Right ventricle myocardium inferior (tissue), 1 donor: ENCODE measurements at regions not wholly inside any gene's neighbourhood (a gene's known extent, or its start where the extent isn't known, plus 50 kb on each side); places are given as distances from the start of the nearest gene placed in this dataset.
"Not testable (repeated sequence)": the region's sequence is repeated elsewhere in the genome, so short reads cannot be mapped to it uniquely, and the experiment has no call there.

Experiments used
- ATAC-seq: fragments of 200-7000 bp; cut with Tn5 transposase; one replicate; pipeline ENCODE4 v1.9.1; 2020; ENCODE audit warnings: mild to moderate bottlenecking, moderate library complexity
- DNase-seq: peaks from one replicate; pipeline ENCODE4 v3.0.0; 2021; ENCODE audit errors: missing footprints
- intact Hi-C: fragments of 100-400 bp; cut with DNase I; formaldehyde crosslinking; loops from one replicate; pipeline ENCODE4 v1.11.0; 2022
- donor health status: DM: no; HTN: yes; CAD: no; lungs with severe emphysema.

DNA sequence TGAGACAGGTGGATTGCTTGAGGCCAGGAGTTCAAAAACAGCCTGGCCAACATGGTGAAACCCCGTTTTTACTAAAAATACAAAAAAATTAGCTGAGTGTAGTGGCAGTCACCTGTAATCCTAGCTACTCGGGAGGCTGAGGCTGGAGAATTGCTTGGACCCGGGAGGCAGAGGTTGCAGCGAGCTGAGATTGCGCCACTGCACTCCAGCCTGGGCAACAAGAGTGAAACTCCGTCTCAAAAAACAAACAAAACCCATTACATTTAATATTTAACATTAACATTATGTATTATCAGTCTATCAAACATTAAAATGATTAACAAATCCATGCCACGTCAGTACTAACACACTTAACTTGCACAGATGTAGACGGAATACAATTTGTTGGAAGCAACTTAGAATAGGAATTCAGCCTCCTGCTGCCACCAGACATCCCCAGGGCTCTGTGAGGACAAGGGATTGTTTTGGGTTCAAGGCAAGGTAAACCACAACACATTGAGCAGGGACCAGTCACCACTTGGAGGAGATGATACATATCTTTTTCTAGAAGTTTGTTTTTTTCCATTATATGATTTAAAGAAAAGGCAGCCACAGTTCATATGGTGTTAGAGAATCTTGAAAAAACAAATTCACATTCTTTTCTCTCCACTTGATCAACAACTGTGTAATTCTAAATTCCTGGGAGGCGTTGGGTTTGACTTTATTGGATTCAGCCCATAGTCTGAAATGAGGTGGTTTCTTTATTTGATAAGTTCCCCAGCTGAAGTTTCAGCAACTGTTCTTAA lies 104.1 kb upstream of the BASP1 start:
- intact Hi-C loops: no loop called here
- no peak for DNase-seq
- ATAC-seq: no peak

DNA sequence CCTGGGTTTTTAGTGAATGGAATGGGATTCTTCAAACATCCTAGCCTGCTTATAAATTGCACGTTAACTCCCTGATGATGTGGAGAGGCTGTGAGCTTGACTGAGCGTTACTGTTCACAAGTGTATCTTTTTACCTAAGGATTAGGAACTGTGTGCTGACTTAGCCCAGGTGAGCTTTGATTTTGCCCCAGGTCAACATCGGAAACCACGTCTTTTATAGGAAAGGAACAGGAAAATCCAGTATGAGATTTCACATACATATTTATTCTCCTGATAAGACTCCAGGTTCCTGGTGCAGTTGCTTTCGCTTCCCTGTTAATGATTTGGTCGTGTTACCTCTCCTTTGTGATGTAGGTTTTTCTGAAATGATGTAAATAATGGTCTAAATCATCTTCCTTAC lies 103.2 kb upstream of the BASP1 start:
- ATAC-seq: no peak
- intact Hi-C loops: no loop called here
- no peak for DNase-seq

DNA sequence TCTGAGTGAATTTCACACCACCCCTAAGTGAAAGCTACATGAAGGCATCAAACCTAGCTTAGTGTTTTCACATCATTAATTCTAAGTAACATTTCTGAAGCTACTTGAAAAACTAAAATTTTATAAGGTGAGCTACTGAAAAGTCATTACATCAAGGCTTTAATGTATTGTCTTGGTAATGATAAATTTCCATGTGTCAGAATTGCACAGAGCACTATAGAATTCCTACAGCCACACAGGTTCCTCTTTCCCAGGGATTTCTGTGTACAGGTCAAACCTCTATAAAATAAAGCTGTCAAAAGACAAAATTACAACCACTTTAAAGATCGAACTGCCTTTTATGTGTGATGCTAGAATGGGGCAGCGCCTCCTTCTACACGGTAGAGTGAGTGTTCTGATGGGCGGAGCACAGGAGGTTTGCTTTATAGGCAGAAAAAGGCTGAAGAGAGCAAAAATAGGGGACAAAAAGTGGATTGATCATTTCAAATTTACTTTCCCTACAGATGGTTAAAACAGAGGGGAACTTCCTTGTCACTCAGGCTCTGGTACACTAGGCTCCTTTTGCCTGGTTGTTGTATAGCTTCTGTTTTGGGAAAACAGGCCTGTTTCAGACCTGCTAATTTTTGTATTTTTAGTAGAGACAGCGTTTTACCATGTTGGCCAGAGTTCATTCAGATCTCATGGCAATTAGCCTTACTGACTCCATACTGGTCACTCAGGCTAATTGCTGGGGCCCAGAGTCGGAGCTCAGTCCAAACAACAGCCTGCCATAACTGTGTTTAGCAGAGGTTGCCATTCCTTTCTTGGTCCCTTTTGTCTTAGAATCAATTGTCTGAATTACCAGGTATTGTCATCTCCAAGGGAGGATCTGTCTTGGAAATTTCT lies 102.5 kb upstream of the BASP1 start:
- ATAC-seq (no peak), DNase-seq (no peak)
- intact Hi-C loops: no loop called here

DNA sequence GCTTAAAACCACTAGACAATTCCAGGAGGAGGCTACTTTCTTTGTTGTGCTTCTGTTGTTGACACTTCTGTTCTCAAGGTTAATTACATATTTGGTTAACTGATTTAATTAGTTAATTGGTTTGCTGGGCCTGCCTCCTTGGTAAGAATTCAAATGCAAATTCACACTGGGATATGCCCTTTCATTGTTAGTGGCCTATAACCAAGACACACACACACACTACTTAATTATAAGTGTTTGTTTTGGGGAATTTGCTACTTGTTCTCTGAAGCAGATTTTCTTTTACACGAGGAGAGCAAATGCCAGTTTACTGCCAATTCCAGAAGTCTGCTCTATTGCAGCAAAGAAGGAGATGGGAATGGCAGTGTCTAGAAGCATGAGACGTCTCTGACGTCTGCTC lies 101.6 kb upstream of the BASP1 start:
- no peak for DNase-seq
- intact Hi-C loops: no loop called here
- no peak for ATAC-seq

DNA sequence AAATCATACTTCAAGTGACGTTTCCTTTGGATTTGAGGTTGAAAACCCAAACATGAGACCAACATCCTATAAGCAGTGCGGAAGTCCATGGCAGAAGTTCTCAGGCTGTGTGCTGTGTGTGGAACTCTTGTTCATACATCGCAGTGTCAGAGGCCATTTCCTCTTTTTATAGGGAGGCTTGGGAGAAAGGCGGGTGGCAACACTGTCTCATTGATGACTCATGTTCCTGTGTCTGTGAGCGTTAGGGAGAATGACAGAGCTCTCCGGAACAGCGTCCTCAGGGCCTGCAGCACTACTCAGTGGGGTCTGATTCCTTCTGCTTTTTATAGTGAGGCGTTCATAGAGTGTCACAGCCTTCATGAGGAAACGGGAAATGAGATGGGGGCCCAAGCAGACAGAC lies 98.8 kb upstream of the BASP1 start:
- peak; percentile 81 for DNase-seq
- intact Hi-C loops: no loop called here

DNA sequence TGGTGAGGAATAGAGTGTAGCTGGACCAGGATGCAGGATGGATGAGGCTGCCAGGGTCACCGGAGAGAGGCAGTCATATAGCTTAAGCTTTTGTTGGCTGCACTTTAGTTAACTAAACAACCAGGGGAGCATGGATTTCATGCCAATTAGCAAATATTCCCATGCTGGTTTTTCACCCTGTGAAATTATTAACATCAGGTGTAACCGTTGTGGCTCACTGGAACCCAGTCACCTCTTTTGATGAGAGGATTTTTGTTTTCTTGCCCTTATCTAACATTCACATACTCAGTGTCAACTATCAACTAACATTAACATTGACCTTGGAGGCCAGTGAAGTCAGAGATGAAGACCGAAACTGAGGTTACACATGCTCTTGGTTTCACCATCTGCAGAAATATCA lies 97.2 kb upstream of the BASP1 start:
- intact Hi-C loops: loop anchor here (5.0 kb wide), 1 partner anchor 38 kb away; no protein-coding TSS in a partner anchor
- no peak for DNase-seq
- ATAC-seq: no peak

More for the DNA sequence above, 98.8 kb upstream of the BASP1 start:
- ATAC-seq: peak; percentile 87

DNA sequence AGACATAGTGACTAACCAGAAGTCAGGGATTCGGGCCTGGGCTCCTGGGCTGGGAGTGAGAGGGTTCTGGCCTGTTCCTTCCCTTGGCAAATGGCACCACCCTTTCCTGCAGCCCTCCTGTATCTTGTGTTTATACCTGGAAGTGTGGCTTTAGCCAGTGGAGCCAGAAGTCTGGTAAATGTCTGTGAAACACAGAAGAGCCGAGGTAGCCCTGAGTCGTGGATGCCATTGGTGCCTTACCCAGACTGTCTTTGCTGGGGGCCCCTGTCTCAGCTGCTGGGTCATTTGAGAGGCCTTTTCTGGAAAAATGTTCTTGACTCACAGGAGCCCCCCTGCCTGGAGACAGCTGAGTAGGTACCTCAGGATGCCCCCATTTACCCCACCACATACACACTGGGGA lies 95.7 kb upstream of the BASP1 start:
- intact Hi-C loops: loop anchor here (5.0 kb wide), 1 partner anchor 39 kb away; no protein-coding TSS in a partner anchor
- ATAC-seq: no peak
- no peak for DNase-seq

DNA sequence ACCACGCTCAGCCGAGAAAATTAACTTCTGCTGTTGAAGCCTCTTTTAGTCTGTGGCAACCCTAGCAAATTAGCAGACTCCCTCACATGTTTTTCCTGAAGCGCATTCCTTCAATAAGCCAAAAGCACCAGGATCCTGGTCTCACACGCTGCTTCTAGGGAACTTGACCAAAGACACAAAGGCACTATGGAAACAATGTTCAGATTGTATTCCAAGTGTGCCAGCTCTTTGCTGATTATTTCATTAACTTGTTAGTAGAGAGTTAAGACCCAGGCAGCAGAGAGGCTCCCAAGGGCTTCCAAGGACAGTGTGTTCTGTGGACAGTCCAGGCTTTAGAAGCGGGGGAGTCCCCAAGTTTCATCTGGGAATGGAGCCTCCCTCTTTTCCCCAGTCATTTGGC lies 94.4 kb upstream of the BASP1 start:
- DNase-seq: no peak
- intact Hi-C loops: loop anchor here (5.0 kb wide), 1 partner anchor 41 kb away; no protein-coding TSS in a partner anchor
- ATAC-seq: peak; percentile 27

DNA sequence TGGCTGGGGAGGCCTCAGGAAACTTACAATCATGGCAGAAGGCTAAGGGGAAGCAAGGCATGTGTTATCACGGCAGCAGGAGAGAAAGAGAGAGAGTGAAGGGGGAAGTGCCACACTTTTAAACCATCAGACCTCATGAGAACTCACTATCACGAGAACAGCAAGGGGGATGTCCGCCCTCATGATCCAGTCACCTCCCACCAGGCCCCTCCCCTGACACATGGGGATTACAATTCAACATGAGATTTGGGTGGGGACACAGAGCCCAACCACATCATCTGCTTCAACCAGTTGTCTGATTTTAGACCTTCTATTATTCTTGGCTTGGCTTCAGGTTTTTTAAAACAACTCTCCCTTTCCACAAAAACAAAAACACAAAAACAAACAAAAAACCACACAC lies 93.7 kb upstream of the BASP1 start:
- DNase-seq, ATAC-seq: not testable (repeated sequence)
- intact Hi-C loops: loop anchor here (5.0 kb wide), 1 partner anchor 41 kb away; no protein-coding TSS in a partner anchor

DNA sequence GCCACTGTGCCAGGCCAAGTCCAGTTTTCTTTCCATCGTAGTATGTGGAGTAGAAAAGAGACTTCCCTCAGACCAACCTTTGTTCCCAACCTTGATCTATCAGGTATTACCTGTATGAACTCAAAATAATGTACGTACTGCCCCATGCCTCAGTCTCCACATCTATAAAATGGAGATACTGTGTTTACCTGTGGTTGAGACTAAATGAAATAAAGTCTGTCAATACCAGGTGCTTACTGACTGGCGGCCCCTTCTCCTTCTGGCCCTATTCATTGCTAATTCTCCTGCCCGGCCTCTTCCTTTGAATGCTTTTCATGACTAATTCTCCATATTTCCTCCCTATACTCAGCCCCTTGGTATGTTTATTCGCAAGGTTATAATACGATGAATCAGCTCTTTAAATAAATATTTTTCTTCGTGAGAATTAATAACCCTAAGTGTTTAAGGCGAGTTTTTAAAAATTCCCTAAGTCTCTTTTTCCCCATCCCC lies 89.6 kb upstream of the BASP1 start:
- DNase-seq: no peak
- intact Hi-C loops: no loop called here
- ATAC-seq: no peak

DNA sequence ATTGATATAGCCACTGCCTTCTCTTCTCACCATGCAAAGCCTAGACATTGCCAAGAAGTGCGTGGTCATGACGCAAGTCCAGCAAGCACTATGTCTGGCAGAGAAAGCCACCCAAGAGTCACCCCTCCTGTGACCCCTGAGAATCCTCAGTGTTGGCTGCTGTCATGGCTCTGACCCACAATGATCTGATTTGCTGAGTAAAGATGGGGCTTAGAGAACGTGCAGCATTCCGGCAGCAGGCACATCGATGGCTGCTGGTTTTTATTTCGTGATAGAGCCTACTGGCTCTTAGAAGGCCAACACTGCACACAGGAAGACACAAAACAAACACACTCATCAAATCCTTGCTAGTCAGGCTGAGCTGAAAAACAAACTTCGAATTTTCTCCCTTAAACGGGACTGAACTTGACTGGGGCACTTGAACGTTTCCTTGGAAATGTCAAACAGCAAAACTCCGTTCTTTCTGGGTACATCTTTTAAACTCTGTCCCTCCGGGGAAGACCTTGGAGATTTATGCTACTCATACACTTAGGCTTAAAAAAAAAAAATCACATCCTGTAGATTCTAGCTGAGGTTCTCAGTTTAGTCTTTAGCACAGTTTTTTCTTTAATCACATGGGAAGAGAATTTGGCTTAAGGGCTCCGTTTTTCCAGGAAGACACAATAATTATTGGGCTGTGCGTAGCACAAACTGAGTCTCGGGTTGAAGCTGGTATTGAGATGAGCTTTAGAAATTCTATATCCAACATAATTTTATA lies 88.2 kb upstream of the BASP1 start:
- DNase-seq (no peak), ATAC-seq (no peak)
- intact Hi-C loops: no loop called here

DNA sequence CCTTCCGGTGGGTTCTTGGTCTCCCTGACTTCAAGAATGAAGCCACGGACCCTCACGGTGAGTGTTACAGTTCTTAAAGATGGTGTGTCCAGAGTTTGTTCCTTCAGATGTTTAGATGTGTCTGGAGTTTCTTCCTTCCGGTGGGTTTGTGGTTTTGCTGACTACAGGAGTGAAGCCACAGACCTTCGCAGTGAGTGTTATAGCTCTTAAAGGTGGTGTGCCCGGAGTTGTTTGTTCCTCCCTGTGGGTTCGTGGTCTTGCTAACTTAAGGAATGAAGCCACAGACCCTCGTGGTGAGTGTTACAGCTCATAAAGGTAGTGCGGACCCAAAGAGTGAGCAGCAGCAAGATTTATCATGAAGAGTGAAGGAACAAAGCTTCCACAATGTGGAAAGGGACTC lies 87.1 kb upstream of the BASP1 start:
- ATAC-seq, DNase-seq: not testable (repeated sequence)
- intact Hi-C loops: loop anchor here (5.0 kb wide), 1 partner anchor 57 kb away; no protein-coding TSS in a partner anchor

DNA sequence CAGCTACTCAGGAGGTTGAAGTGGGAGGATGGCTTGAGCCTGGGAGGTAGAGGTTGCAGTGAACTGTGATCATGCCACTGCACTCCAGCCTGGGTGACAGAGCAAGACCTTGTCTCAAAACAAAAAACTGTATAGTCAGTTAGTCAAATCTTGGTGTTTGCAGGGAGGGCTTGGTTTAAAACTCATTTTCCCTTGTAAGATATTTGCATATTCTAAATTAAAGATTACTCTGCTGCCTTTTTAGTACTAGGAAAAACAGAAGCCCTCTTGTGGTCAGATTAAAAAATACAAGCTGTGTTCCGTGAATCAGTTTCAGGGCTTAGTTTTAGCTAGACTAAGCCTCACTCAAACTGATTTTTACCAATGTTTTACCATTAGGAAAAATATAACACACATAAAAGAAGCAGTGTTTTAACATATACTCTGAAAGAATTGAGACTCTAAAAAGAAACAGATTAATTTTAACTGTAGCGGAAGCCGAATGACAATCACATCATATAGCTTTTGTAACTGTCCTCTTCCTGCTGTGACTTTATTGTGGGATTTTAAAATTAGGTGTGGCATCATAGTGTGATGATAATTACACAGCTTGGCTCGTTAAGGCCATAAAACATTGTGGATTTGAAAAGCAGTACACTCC lies 84.9 kb upstream of the BASP1 start:
- DNase-seq (no peak), ATAC-seq (no peak)
- intact Hi-C loops: loop anchor here (2.0 to 5.0 kb wide), 2 partner anchors 55 to 342 kb away; no protein-coding TSS in a partner anchor

DNA sequence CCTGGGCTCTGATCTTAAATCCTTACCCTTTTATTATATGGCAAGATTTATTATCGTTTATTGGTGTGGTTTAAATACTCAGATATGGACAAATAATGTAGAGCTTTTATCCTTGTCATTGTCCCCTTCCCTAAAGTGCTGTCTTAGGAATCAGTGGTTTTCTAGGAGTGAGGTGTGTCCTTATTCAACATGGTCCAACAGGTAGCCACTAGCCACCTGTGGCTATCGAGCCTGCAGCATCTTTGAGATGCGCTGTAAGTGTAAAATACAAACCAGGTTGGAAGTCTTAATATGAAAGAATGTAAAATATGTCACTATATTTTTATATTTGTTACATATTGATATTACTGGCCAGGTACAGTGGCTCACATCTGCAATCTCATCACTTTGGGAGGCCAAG lies 82.4 kb upstream of the BASP1 start:
- DNase-seq: no peak
- intact Hi-C loops: loop anchor here (2.0 kb wide), 1 partner anchor 200 kb away; no protein-coding TSS in a partner anchor
- no peak for ATAC-seq

DNA sequence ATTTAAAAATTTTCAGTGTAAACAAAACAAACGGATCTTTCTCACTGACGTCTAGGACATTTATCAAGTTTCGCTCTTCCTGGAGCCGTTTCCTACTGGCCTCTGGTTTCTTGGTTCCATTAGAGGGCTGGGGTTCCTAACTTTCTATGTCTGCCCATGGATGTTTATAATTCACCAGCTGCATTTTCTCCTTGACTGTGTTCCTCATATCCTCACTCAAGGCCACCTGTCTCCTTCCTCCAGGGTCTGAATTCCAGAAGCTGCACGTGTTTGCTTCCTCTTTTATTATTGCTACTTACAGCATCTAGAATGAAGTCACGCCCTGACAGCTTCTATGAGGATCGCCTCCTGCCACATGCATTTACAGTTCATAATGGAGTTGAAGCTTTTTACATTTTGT lies 74.1 kb upstream of the BASP1 start:
- DNase-seq (no peak), ATAC-seq (no peak)
- intact Hi-C loops: no loop called here

DNA sequence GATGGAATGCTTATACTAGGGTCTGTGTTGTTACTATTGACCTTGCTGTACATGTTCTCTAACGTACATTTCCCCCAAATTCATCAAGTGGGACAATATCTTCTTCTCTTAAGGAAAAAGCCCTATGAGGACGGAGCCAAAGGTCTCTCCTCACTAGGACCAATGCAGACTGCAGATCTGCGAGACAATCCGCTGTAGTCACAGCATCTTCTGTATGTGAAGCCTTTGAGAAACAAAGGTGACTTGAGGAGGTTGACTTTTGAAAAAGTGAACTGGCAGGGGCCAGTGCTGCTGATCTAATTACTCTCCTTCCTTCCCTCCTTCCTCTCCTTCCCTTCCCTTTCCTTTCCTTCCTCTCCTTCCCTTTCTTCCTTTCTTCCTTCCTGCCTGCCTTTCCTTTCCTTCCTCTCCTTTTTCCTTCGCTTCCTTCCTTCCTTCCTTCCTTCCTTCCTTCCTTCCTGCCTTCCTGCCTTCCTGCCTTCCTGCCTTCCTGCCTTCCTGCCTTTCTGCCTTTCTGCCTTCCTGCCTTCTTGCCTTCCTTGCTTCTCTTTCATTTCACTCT lies 71.1 kb upstream of the BASP1 start:
- intact Hi-C loops: no loop called here
- ATAC-seq: no peak

DNA sequence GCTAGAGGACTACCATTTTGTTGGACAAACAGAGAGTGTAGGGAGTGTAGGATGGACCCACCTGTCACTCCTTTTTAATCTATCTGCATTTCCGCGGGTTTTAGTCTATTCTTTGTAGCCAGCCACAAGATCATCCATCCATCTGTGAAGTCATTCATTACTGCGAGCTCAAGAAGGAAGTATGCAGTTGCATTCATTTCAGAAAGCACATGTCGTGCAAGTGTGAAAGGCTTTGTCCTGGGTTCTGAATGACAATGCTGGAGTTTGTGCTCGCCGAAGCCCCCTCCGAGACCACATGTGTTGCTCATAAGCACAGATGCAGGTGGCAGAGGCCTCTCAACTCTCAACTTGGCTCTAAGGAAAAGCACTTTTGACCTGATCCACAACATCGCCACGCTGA lies 70.3 kb upstream of the BASP1 start:
- intact Hi-C loops: no loop called here
- ATAC-seq (no peak), DNase-seq (no peak)

More for the DNA sequence above, 71.1 kb upstream of the BASP1 start:
- DNase-seq: no peak

DNA sequence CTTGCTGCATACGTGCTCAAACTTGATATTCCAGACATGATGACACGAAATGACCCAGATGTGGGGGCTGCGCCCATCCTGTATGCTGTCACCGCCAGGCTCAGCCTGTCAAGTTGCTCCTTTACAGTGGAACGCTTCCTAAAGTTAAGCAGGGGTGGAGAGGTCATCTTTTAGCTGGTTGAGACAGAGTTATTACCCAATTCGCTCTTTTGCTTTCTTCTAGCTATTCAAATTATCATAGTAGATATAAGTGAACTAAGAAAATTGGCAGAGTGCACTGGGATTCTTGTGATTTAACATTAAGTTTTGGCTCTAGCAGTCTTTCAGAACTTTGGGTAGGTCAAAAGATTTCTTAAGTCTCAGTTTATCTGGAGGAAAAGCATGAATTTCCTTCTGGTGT lies 69.8 kb upstream of the BASP1 start:
- ATAC-seq: peak; percentile 20
- no peak for DNase-seq
- intact Hi-C loops: no loop called here
